SKM-1 (cell line): ENCODE measurements at regions not wholly inside any gene's neighbourhood (a gene's known extent, or its start where the extent isn't known, plus 50 kb on each side); places are given as distances from the start of the nearest gene placed in this dataset.

Experiments used
- DNase-seq: peaks from one replicate; lab custom pipeline; 2025; ENCODE audit not compliant: unreplicated experiment; lab: John Stamatoyannopoulos, UW

GRCh38 chr4:20443015-20443805 lies 191.5 kb downstream of the SLIT2 start:
- DNase-seq: no peak

DNA sequence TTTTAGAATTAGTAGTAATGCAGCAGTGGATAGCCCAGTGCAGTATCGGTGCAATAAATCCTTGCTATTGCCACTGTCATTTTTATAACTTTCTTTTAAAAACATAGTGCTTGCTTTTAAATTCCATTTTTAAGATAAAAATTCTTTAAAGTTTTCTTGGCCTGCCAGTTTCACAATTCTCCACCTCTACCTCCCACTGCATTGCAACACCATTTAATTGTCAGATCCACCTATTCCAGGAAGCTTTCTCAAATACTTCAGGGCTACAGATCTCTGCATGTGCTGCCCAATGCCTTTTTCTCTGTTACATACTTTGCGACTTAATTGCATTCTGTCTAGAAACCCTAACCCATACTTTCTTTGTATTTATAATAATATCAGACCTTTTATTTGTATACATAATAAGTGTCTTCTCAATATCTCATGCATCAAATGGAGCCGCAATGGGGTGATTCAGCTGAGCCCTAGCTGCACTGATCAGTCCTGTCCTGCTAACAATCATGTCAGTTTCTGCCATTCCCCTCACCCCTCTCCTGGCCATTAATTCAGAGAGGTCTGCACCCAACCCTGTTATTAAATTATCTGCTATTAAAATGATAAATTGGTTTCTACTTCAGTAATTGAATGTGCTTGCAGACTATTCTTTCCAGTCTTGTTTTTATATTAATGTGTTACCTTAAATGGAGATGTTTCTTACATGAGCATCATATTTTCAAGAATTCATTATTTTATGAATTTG lies 193.1 kb downstream of the SLIT2 start:
- DNase-seq: no peak

DNA sequence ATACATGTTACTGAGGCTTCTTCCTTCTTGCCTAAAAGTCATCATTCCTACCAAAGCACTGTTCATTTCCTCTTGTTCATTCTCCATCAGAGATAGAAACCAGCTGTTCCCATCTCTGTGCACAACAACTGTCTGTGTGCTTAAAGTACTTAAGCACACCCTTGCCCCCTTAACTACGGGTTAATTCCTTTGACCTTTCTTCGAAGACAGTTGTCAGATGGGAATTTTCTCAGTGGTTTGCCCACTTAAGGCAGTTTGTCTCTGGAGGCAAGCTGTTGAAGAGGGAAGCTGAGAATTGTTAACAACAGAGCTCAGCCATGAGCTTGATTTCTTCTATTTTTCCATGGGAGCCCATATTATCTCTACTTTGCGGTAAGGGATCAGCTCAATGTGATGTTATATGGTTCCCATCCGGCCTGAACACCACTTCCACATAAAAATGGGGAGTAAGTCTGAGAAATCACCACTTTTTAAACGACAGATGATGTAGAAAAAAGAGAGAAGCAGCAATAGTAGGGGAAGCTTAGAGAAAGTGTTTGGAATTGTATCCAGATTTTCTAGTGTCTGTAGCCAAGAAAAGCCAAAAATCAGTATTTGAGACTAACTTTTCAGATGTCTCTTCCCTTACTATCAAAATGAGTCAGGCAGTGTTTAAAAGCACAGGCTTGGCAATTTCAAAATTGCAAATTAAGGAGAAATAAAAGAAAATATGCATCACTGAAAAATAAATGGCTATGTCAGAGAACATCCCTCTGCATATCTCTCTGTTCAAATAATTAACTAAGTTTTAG lies 194.4 kb downstream of the SLIT2 start:
- DNase-seq: no peak

DNA sequence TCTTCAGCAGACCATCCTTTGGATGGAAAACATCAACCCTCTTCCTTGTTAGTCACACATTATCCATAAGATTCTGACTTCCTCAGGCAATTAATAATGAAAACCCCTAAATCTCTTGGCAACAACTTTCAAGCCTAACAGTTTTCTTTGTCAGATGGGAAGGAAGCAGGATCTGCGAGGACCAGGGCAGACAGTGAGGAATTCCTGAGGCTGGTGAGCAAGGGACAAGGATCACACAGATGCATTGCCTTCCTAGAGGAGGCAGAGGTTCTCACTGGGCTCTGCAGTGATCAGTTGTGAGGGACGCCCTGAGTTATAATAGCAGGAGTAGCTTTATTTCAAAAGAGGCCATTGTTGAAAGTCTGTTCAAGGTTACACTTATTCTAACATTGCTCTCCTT lies 195.4 kb downstream of the SLIT2 start:
- DNase-seq: no peak

- no peak for DNase-seq
Measured at GRCh38 chr4:20451986-20452385, 200.3 kb downstream of the SLIT2 start.

- no peak for DNase-seq
Measured at GRCh38 chr4:20454515-20454914, 202.8 kb downstream of the SLIT2 start.

- no peak for DNase-seq
Measured at GRCh38 chr4:20456407-20456806, 204.7 kb downstream of the SLIT2 start.

DNA sequence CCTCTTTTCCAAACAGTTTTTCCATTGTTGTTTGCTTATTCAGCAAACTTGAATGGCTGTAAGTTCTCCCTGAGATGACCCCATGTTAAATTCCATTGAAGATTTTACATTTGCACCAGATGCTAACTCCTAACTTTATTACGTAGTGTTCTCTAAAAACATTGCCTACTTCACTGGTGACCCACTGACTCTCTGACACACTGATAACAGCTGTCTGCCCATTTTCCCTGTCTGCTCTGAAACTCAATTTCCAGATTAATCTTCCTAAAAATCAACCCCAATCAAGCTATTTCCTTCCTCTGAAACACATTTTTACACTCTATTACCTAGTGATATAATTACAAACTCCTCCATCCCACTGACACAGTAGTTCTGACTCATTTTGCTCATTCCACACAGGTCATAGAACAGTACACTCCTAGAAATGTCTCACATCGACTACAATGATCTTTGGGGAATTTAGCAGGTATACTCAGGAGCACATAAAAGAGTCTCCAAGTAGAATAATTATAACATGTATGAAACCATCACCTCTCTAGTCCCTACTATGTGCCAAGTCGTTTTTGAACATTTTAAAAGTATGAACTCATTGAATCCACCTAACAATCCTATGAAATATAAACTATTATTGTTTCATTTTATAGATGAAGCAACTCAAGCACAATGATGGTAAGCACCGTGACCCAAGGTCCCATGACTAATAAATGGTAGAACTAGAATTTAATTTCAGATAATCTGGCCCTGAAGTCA lies 210.9 kb downstream of the SLIT2 start:
- DNase-seq: no peak

DNA sequence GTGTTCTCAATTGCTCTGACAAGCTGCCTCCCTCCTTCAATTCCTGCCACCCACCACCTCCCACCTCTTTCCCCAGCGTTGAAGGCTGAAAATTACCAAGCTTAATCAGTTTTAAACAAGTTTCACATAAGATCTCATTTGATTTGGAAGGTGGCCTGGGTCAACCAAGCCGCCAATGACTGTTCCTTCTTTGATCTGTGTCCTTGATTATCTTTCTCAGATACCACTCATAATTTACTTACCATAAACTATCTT lies 211.4 kb downstream of the SLIT2 start:
- no peak for DNase-seq

DNA sequence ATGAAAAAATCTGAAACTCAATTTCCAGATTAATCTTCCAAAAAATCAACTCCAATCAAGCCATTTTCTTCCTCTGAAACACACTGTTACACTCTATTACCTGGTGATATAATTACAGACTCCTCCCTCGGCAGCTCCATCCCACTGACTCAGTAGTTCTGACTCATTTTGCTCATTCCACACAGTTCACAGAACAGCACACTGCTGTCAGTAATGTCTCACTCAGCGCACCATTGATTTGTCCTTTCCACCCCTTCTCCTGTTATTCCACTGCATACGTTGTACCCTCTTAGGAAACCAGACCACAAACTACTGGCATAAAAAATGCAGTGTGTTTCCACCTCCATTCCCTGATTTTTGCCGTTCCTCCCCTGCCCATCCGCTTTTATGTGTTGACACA lies 212.7 kb downstream of the SLIT2 start:
- no peak for DNase-seq

GRCh38 chr4:20474119-20474518 lies 222.4 kb downstream of the SLIT2 start:
- DNase-seq: no peak

DNA sequence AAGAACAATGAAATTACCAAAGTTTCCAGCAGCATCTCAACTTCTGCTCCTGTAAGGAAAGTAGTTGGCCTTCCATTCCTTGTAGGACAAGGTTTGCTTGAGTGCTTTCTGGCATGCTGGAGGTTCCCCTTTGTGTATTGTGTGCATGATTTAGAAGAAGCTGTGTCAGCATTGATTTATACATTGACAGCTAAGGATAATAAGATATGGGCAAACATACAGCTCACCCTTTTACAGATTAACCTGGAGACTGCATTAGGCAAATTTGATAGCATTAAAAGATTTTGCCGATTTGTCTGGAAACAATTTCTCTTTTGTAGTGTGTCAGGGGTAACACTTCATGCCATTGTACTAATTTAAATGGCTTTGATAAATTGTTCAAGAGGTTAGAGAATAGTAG lies 221.8 kb upstream of the PACRGL start:
- no peak for DNase-seq

DNA sequence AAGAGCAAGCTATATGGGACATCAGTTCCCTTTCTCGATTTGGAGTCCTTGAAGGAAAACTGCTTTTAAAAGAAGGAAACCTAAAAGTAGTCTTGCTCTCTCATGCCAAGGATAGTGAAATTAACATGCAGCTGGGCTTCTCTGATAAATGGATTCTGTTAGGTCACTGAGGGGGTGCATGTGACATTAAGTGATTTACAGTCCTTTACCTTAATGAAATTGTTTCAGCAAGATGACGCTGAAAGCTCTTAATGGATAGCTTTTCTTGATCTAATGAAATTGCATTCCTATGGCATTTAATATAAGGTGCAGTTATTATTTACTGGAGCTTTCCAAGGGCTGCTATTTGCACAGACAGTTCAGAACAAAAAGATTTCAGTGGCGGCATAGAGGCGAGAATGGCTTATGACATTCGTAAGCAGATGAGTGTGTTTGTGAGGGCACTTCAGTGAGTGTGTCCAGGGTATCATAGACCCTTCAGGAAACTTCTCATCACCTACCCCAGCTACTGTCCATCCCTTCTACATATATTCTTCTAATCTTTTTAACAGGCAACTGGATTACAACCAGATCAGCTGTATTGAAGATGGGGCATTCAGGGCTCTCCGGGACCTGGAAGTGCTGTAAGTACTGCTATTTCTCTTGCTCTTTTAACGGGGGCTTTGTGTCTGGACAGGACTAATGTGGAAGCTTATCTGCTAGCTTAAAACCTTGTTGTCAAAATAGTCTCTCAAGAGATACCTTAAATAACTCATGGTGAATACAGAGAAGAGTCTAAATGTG lies 219.9 kb upstream of the PACRGL start:
- no peak for DNase-seq

- no peak for DNase-seq
Measured at GRCh38 chr4:20483416-20483815, 216.8 kb upstream of the PACRGL start.

GRCh38 chr4:20486433-20486832 lies 213.8 kb upstream of the PACRGL start:
- DNase-seq: no peak

DNA sequence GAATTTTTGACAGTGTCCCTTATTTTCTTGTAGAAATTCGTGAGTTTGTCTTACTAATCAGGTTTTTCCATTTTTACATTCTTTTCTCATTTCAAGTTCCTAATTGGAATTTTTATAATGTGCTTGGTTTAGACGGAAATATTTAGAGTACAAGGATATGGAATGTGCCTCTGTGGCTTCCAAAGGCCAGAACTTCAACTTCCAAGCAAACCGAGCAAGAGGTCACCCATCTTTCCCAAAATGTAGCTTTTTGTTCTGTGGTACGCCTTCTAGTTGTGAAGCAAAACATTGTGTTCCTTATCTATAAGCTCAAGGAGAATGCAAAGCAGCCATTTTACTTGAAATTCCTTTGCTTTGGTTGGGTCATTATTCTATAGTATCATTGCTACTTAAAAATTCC lies 212.8 kb upstream of the PACRGL start:
- no peak for DNase-seq

DNA sequence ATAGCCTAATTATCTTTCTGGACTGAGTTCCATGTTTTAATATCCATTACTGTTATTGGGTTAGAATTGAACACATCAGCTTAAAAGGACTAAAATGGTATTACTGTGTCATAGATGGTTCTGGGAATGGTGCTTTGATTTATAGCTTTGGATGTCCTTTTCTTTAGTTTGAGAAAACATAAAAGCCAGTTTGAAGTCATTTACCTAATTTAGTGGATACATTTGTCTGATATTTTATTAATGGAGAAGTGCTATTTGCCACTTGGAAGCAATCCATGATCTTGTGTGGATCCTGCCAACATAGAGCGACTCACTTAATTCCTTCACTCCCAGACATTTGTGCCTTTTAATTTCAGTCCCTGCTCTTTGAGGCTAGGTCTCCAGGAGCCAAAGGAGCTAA lies 212.4 kb upstream of the PACRGL start:
- DNase-seq: no peak

- no peak for DNase-seq
Measured at GRCh38 chr4:20490734-20491133, 209.5 kb upstream of the PACRGL start.

DNA sequence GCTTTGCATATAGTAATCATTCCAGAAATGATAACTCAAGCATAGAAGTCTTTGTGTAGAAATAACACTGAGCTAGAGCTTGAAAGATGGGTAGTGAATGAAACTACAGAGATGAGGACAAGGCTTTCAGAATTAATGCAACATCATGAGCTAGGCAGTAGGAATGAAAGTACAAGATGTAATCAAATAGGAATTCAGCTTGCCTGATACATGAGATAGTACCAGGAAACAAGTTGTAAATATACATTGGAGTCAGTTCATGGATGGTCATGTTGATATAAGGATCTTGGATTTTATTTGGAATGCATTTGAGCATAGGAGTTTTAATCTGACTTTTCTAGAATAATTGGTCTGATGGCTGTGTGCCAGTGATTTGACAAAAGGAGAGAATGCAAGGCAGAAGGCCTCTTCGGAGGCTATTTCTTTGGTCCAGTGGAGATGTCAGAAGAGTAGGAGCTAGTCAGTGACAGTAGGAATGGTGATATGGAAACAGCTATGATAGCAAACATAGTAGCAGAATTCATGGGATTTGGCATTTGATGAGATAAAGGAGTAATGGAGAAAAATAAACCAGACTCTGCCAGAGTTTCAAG lies 206.4 kb upstream of the PACRGL start:
- no peak for DNase-seq

DNA sequence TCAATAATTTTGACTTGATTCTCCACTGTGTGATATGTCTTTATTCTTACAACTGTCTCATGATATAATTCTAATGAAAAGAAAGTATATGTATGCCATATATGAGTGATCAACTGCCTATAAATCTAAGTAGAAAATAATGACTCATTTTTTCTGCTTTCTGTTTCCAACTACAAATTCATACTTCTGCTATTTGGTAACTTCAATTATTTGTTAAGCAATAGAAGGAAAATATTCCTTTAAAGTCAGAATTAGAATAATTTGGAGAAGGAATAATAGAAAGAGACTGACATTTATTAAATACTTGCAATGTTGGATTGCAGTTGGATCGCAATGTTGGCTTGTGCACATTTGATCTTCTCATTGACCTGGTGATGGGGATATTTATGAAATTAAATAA lies 204.2 kb upstream of the PACRGL start:
- DNase-seq: no peak
